ENCODE measurements at regions not wholly inside any gene's neighbourhood (a gene's known extent, or its start where the extent isn't known, plus 50 kb on each side); places are given as distances from the start of the nearest gene placed in this dataset.
A peak's percentile ranks its signal among the peaks of the same experiment; 100 is the strongest.
"Not testable (repeated sequence)": the region's sequence is repeated elsewhere in the genome, so short reads cannot be mapped to it uniquely, and the experiment has no call there.

GRCh38 chr5:168093200-168093910, 198.1 kb upstream of the WWC1 start:
- DNase-seq (ENCODE audit: low spot score), result no peak

GRCh38 chr5:168096525-168096924, 194.9 kb upstream of the WWC1 start:
- no peak for DNase-seq (ENCODE audit: low spot score)

GRCh38 chr5:168097876-168098653, 193.4 kb upstream of the WWC1 start:
- DNase-seq (ENCODE audit: low spot score), result no peak

- no peak for DNase-seq (ENCODE audit: low spot score)
These were observed 190.1 kb upstream of the WWC1 start for GRCh38 chr5:168101352-168101751.

GRCh38 chr5:168103018-168103417, 188.4 kb upstream of the WWC1 start:
- not testable (repeated sequence) for DNase-seq (ENCODE audit: low spot score)

- DNase-seq (ENCODE audit: low spot score), result no peak
These were observed 187.1 kb upstream of the WWC1 start for GRCh38 chr5:168104350-168104749.

- no peak for DNase-seq (ENCODE audit: low spot score)
These were observed 186.5 kb upstream of the WWC1 start for GRCh38 chr5:168104811-168105481.

- DNase-seq (ENCODE audit: low spot score), result no peak
These were observed 185.3 kb upstream of the WWC1 start for GRCh38 chr5:168106008-168106761.

GRCh38 chr5:168109441-168109840, 182.0 kb upstream of the WWC1 start:
- DNase-seq (ENCODE audit: low spot score), result no peak

- DNase-seq (ENCODE audit: low spot score), result no peak
These were observed 181.1 kb upstream of the WWC1 start for GRCh38 chr5:168110384-168110783.

- no peak for DNase-seq (ENCODE audit: low spot score)
These were observed 180.3 kb upstream of the WWC1 start for GRCh38 chr5:168110870-168111832.

GRCh38 chr5:168114444-168115017, 176.9 kb upstream of the WWC1 start:
- DNase-seq (ENCODE audit: low spot score), result peak; percentile 77

- no peak for DNase-seq (ENCODE audit: low spot score)
These were observed 174.0 kb upstream of the WWC1 start for GRCh38 chr5:168117469-168117868.

GRCh38 chr5:168118042-168118668, 173.3 kb upstream of the WWC1 start:
- no peak for DNase-seq (ENCODE audit: low spot score)

GRCh38 chr5:168120401-168121137, 170.9 kb upstream of the WWC1 start:
- DNase-seq (ENCODE audit: low spot score), result no peak

GRCh38 chr5:168121138-168121494, 170.3 kb upstream of the WWC1 start:
- no peak for DNase-seq (ENCODE audit: low spot score)

GRCh38 chr5:168123631-168124528, 167.6 kb upstream of the WWC1 start:
- peak; percentile 69 for DNase-seq (ENCODE audit: low spot score)

- DNase-seq (ENCODE audit: low spot score), result peak; percentile 68
These were observed 165.8 kb upstream of the WWC1 start for GRCh38 chr5:168125445-168126199.

Data from SW480 (cell line).